AG09319 (cell line): ENCODE measurements at regions not wholly inside any gene's neighbourhood (a gene's known extent, or its start where the extent isn't known, plus 50 kb on each side); places are given as distances from the start of the nearest gene placed in this dataset.
"Not testable (repeated sequence)": the region's sequence is repeated elsewhere in the genome, so short reads cannot be mapped to it uniquely, and the experiment has no call there.

Source experiments
- DNase-seq: peaks from one replicate; pipeline ENCODE4 v3.0.0-alpha.2; 2010; ENCODE audit warnings: low read depth; ENCODE audit errors: extremely low read depth
- CTCF ChIP-seq: IDR thresholded peaks from 2 replicates; pipeline ENCODE4 v1.5.1; 2011; ENCODE audit warnings: low read depth, mild to moderate bottlenecking, inconsistent platforms, low read length, moderate library complexity

GRCh38 chr9:97128919-97129318, 90.0 kb upstream of the CTSV start:
- DNase-seq, result no peak
- no peak for TF ChIP-seq CTCF

DNA sequence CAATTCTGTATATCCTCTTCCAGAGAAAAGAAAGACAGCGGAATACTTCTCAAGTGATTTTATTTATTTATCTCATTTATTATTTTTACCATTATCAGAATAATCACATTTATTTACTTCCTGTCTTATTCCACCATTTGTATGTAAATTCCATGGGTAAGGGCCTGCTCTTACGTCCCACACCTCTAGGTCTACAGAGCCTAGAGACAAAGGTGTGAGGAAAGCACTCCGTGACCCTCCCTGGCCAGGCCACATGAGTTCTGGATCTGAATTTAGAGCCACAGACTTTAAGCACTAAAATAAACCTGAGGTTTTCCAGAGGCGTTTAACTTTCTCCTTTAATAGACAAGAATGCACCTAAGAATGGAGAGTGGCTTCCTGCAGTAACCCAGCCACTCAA, 85.3 kb upstream of the CTSV start:
- no peak for TF ChIP-seq CTCF
- DNase-seq, result no peak

GRCh38 chr9:97110696-97111095, 71.8 kb upstream of the CTSV start:
- DNase-seq, result no peak
- TF ChIP-seq CTCF, result no peak

DNA sequence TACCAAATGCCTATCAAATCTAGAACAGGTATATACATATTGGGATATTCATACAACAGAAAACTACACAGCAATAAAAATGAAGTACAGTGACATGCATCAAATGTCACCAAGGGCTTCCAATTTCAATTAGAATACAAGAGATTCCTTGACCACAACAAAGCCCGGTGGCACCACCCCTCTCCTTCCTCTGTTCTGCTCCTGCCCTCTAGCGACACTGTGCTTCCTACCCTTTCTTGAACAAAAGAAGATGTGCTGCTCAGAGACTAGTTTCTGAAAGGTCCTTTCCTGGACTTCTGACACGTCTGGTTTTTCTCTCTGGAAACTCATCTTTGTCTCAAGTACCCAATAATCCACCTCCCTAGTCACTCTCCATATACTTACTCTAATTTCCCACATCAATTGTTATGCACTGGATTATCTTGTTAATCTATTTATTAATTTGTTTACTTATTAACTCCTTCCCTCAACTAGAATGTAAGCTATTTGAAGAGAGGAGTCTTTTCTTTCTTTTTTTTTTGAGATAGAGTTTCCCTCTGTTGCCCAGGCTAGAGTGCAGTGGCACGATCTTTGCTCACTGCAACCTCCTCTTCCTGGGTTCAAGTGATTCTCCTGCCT, 70.4 kb upstream of the CTSV start:
- DNase-seq, result no peak

DNA sequence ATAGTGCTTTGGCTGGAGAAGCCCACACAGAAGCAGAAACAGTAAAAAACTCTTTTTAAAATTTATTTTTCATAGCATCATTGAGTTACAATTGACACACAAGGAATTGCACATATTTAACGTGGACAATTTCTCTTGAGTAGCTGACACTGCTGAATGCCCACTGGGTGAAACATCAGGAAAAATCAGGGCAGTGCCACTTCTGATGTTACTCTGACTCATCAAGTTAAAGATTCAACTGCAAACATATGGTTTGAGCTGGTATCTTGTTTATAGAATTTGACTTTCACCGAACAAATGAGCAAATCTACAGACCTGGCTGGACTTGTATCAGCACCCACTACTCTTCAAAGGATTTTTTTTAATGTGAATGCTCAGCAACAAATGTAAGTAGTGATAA, 66.3 kb upstream of the CTSV start:
- not testable (repeated sequence) for DNase-seq

More for the DNA sequence above, 70.4 kb upstream of the CTSV start:
- TF ChIP-seq CTCF, result peak; percentile 28

DNA sequence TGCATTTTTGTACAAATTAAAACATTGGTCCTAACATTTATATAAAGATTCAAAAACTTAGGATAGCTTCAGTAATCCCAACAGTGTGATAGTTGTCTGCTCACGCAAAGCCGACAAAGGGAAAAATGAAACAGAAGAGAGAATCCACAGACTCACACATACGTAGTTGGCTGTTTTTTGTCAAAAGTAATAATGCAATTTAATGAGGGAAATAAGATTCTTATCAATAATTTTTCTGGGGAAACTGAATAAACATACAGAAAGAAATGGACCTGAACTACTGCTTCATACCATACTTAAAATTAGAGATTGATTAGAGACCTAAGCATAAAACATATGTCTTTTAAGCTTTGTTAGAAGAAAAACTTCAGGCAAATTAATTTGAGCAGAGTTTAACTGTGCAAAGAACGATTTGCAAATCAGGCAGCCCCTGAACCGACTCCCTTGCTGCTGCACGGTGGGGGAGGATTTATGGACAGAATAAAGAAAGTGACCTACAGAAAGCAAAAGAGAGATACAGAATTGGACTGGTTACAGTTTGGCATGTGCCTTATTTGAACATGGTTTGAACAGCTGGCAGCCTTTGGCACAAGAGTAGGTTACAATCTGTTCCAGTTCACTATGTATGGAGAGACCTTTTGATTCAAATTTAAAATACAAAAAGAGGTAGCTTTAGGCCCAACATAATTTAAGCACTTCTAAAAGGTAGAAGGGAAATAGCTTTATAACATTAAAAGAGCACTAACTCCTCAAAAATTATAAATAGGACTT, 64.9 kb upstream of the CTSV start:
- not testable (repeated sequence) for DNase-seq

GRCh38 chr9:97099540-97099939, 60.6 kb upstream of the CTSV start:
- DNase-seq, result not testable (repeated sequence)

DNA sequence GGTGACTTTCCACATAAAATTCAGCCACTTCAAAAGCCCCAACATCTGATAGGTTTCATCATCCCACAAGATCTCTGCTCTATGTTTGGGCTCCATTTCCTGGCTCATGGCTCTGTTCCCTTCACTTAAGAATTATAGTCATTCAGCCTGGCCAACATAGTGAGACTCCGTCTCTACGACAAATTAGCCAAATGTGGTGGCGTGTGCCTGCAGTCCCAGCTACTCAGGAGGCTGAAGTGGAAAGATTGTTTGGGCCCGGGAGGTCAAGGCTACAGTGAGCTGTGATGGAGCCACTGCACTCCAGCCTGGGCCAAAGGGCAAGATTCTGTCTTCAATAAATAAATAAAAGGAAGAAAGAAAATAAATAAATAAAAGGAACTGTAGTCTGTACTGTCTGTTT, 57.9 kb upstream of the CTSV start:
- TF ChIP-seq CTCF, result no peak
- no peak for DNase-seq

DNA sequence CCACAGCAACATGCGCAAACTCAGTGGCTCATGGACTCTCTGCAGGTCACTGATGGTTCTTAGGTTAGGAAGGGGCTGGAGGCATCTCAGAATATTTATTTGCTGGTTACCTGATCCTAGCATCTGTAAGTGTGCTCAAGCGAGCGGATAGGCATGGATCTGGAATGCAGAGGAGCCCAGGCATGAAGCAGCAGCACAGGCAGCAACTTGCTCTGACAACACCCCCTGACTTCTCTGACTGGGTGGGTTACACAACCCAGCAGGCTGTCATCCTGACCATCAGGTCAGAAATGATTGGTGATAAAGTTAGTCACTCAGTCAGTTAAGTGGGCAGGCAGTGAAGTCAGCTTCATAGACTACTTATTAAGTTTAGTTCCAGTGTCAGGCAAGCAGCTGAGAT, 50.4 kb upstream of the CTSV start:
- not testable (repeated sequence) for DNase-seq
